HFF-Myc (cell line): ENCODE measurements at regions not wholly inside any gene's neighbourhood (a gene's known extent, or its start where the extent isn't known, plus 50 kb on each side); places are given as distances from the start of the nearest gene placed in this dataset.

Source experiments
- DNase-seq: peaks from one replicate; pipeline ENCODE4 v3.0.0-alpha.2; 2011; ENCODE audit warnings: low read depth; ENCODE audit errors: extremely low read depth
- H3K4me3 ChIP-seq: replicated peaks from 2 replicates; pipeline ENCODE4 v1.5.1; 2011; ENCODE audit warnings: low read depth, mild to moderate bottlenecking, control low read depth, low read length
- CTCF ChIP-seq: IDR thresholded peaks from 2 replicates; pipeline ENCODE4 v1.5.1; 2012; ENCODE audit warnings: mild to moderate bottlenecking, low read depth, low read length, control low read depth; ENCODE audit errors: missing control alignments

GRCh38 chr14:89624500-89625156 lies 207.6 kb upstream of the FOXN3 start:
- DNase-seq, result no peak
- TF ChIP-seq CTCF, result no peak
- H3K4me3 ChIP-seq, result no peak overlapping the region

- no peak for TF ChIP-seq CTCF
- DNase-seq, result no peak
- no peak overlapping the region for H3K4me3 ChIP-seq
Observed at GRCh38 chr14:89621791-89622638, 205.0 kb upstream of the FOXN3 start.

- H3K4me3 ChIP-seq, result no peak overlapping the region
- no peak for DNase-seq
- no peak for TF ChIP-seq CTCF
Observed at GRCh38 chr14:89621009-89621421, 204.0 kb upstream of the FOXN3 start.

GRCh38 chr14:89620436-89620835 lies 203.4 kb upstream of the FOXN3 start:
- DNase-seq, result no peak
- no peak for TF ChIP-seq CTCF
- H3K4me3 ChIP-seq, result no peak overlapping the region

GRCh38 chr14:89619596-89619995 lies 202.6 kb upstream of the FOXN3 start:
- no peak for DNase-seq
- peak overlapping the region; percentile 71 for H3K4me3 ChIP-seq
- no peak for TF ChIP-seq CTCF

GRCh38 chr14:89618811-89619551 lies 201.9 kb upstream of the FOXN3 start:
- H3K4me3 ChIP-seq, result peak overlapping the region; percentile 71
- DNase-seq, result no peak
- no peak for TF ChIP-seq CTCF
